IPS-20b (cell line): ENCODE measurements at regions not wholly inside any gene's neighbourhood (a gene's known extent, or its start where the extent isn't known, plus 50 kb on each side); places are given as distances from the start of the nearest gene placed in this dataset.

Experiments used
- H3K27ac ChIP-seq: one replicate; pipeline ENCODE4 v1.5.1; 2013; ENCODE audit warnings: low read length
- H3K27me3 ChIP-seq: 2 replicates; pipeline ENCODE4 v1.6.1; 2013; ENCODE audit warnings: mild to moderate bottlenecking, low read length, inconsistent platforms; ENCODE audit not compliant: insufficient read depth
- H3K36me3 ChIP-seq: 2 replicates; pipeline ENCODE4 v1.6.1; 2013; ENCODE audit warnings: low read depth, mild to moderate bottlenecking, inconsistent platforms, low read length, moderate library complexity; ENCODE audit not compliant: insufficient read depth
- H3K4me1 ChIP-seq: 2 replicates; pipeline ENCODE4 v1.6.1; 2013; ENCODE audit warnings: mild to moderate bottlenecking, control low read depth, inconsistent platforms, low read length, moderate library complexity; ENCODE audit not compliant: insufficient read depth
- H3K4me3 ChIP-seq: 2 replicates; pipeline ENCODE4 v1.5.1; 2013; ENCODE audit warnings: mild to moderate bottlenecking, low read length, inconsistent platforms
- H3K9ac ChIP-seq: 2 replicates; pipeline ENCODE4 v1.6.1; 2013; ENCODE audit warnings: low read depth, mild to moderate bottlenecking, inconsistent platforms, low read length, moderate library complexity
- H3K9me3 ChIP-seq: 2 replicates; pipeline ENCODE4 v1.6.1; 2013; ENCODE audit warnings: mild to moderate bottlenecking, low read depth, low read length, inconsistent platforms; ENCODE audit not compliant: insufficient read depth

DNA sequence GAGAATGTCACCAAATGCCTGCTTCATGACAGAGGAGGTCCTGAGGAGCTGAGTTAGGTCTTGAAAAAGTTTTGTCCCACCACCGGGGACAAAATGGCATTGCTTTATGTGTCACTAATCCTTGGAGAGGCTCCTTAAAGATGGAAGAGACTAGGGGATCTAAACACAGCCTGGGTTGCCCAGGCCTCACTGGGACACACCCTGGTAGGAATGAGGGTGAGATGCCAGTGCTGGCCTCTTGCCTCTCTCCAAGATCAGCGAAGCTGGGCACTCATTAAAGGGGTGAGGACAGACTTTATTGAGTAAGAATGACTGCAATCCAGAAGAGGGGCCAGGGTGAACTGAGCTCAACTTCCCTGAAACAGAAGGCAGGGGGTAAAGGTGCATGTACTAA, 58.5 kb upstream of the KLF13 start:
- Histone ChIP-seq H3K27ac (no peak overlapping the region), H3K4me1 (no peaks in the 10 kb centered on the region), H3K27me3 (no peaks in the 10 kb centered on the region), H3K36me3 (no peaks in the 10 kb centered on the region), H3K9ac (no peak overlapping the region), H3K9me3 (no peaks in the 10 kb centered on the region), H3K4me3 (no peak overlapping the region)

DNA sequence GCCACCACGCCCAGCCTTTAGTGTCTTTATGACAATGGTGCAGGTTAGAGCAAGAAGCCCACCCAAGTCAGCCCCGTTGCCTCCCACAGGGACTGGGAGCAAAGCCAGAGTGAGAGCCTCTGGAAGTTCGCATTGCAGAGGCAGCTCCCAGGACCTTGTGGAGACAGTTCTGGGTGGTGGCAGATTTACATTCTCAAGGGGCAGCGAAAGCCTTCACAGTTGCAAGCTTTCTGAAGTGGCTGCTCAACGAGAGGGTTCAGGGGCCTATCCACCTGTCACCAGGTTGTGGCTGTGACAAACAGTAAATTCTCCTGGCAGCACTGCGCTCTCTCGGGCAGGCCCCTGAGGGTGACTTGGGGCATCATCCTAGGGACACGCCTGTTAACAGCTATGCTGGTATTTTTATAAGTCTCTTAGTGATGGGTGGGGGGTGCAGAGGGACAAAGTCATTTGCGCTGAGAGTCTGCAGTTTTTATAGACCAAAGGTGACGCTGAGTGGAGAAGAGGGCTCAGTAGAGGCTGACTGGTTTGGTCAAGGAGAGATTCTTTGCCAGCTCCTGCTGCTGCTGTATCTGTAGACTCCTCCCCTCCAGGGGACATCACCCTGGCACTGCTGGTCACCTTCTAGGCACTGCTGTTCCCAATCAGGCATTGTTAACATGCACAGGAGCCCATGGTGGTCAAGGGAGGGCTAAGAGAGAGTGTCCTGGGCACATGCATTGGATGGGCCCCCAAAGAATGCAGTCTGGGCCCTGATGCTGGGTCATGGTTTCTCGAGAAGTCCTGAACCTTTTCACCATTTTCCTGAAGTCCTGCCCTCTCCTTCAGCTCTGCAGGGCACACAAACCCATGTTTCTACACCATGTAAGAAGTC, 57.5 kb upstream of the KLF13 start:
- H3K27me3 ChIP-seq = no peaks in the 10 kb centered on the region
- no peaks in the 10 kb centered on the region for H3K9me3 ChIP-seq
- no peak overlapping the region for H3K4me3 ChIP-seq
- H3K36me3 ChIP-seq = no peaks in the 10 kb centered on the region
- H3K4me1 ChIP-seq = no peaks in the 10 kb centered on the region
- no peak overlapping the region for H3K27ac ChIP-seq
- H3K9ac ChIP-seq = no peak overlapping the region

- Histone ChIP-seq H3K27ac (no peak overlapping the region), H3K9me3 (no peaks in the 10 kb centered on the region), H3K4me1 (no peaks in the 10 kb centered on the region), H3K27me3 (no peaks in the 10 kb centered on the region), H3K9ac (no peak overlapping the region), H3K36me3 (no peaks in the 10 kb centered on the region), H3K4me3 (no peak overlapping the region)
These were observed 56.6 kb upstream of the KLF13 start for GRCh38 chr15:31269816-31270575.

DNA sequence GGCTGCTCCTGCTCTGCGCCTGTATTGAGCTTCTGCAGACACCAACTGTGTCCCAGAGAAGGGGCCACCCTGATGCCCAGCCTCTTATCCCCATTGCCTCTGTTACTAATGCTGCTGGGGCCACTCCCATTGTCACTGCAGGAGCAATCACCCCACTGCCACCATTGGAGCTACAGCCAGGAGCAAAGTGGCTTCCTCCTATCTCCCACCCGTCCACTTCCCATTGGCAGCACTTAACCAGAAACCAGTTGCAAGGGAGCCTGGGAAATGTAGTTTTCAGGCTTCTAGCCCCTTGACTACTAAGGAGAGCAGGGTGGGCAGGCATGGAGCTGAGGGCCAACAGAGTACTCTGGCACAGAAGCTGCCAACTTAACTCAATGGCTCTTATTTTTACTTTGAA, 55.9 kb upstream of the KLF13 start:
- Histone ChIP-seq H3K27me3 (no peaks in the 10 kb centered on the region), H3K4me3 (no peak overlapping the region), H3K4me1 (no peaks in the 10 kb centered on the region), H3K27ac (no peak overlapping the region), H3K9me3 (no peaks in the 10 kb centered on the region), H3K9ac (no peak overlapping the region), H3K36me3 (no peaks in the 10 kb centered on the region)

GRCh38 chr15:31271224-31271635, 55.4 kb upstream of the KLF13 start:
- Histone ChIP-seq H3K9ac (no peak overlapping the region), H3K36me3 (no peaks in the 10 kb centered on the region), H3K27ac (no peak overlapping the region), H3K9me3 (no peaks in the 10 kb centered on the region), H3K27me3 (no peaks in the 10 kb centered on the region), H3K4me1 (no peaks in the 10 kb centered on the region), H3K4me3 (no peak overlapping the region)

GRCh38 chr15:31271711-31272557, 54.7 kb upstream of the KLF13 start:
- Histone ChIP-seq H3K36me3 (no peaks in the 10 kb centered on the region), H3K9ac (no peak overlapping the region), H3K4me1 (no peaks in the 10 kb centered on the region), H3K4me3 (no peak overlapping the region), H3K9me3 (no peaks in the 10 kb centered on the region), H3K27ac (no peak overlapping the region), H3K27me3 (no peaks in the 10 kb centered on the region)

GRCh38 chr15:31272558-31273257, 53.9 kb upstream of the KLF13 start:
- Histone ChIP-seq H3K27me3 (no peaks in the 10 kb centered on the region), H3K36me3 (no peaks in the 10 kb centered on the region), H3K4me3 (no peak overlapping the region), H3K4me1 (no peaks in the 10 kb centered on the region), H3K9me3 (no peaks in the 10 kb centered on the region), H3K9ac (no peak overlapping the region), H3K27ac (no peak overlapping the region)

GRCh38 chr15:31273258-31273941, 53.2 kb upstream of the KLF13 start:
- Histone ChIP-seq H3K4me1 (no peaks in the 10 kb centered on the region), H3K27me3 (no peaks in the 10 kb centered on the region), H3K9ac (no peak overlapping the region)

DNA sequence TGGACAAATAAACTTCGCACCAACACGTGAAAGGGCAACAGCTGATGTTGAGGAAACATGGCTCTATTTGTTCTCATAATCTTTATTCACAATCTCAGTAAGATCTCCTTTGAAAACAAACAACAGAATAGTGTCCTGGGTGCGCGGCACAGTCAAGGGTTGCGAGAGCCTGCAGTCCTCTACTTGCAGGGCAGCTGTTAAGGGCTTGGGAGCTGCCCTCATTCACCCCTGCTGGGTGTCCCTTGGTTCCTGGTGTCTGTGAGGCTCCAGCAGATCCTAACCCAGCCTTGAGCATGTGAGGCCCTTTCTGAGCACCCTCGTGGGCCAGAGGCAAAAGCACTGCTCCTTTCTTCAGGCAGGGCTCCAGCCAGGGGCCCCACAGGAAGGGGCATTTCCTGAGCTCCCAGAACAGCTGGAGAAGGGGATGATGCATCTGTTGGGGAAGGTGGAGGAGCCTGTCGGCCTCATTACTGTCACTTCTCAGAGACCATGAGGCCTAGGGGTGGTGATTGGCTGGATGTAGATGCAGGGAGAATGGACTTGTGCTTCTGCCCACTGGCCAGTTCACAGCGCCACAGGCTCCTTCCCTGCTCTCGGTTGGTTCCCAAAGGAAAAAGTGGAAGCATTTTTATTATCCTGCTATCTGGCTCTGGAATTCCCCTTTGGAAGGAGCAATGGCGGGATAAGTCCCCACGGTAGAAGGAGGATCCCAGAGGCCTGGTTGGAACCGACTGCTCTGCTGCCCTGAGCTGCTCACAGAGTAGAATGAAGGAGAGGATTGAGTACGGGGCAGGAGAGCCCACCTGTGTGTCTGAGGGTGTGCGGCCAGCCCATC, 51.9 kb upstream of the KLF13 start:
- Histone ChIP-seq H3K9me3 (no peaks in the 10 kb centered on the region), H3K9ac (no peak overlapping the region), H3K27ac (no peak overlapping the region), H3K36me3 (no peaks in the 10 kb centered on the region), H3K27me3 (no peaks in the 10 kb centered on the region), H3K4me1 (no peaks in the 10 kb centered on the region), H3K4me3 (no peak overlapping the region)

More at GRCh38 chr15:31273258-31273941, 53.2 kb upstream of the KLF13 start:
- no peaks in the 10 kb centered on the region for H3K9me3 ChIP-seq
- no peaks in the 10 kb centered on the region for H3K36me3 ChIP-seq
- no peak overlapping the region for H3K27ac ChIP-seq
- H3K4me3 ChIP-seq = no peak overlapping the region
